Left hindlimb (tissue), 1 donor: ENCODE measurements at regions not wholly inside any gene's neighbourhood (a gene's known extent, or its start where the extent isn't known, plus 50 kb on each side); places are given as distances from the start of the nearest gene placed in this dataset.

Experiments used
- DNase-seq: peaks from one replicate; pipeline ENCODE4 v3.0.0-alpha.2; 2018

- no peak for DNase-seq
Measured at GRCh38 chr22:49116021-49116420, 711.7 kb downstream of the BRD1 start.

GRCh38 chr22:49115197-49115596, 712.5 kb downstream of the BRD1 start:
- DNase-seq, result no peak

- no peak for DNase-seq
Measured at GRCh38 chr22:49113758-49114157, 713.9 kb downstream of the BRD1 start.

- DNase-seq, result no peak
Measured at GRCh38 chr22:49112661-49113626, 714.7 kb downstream of the BRD1 start.

GRCh38 chr22:49112176-49112575, 715.5 kb downstream of the BRD1 start:
- no peak for DNase-seq

- no peak for DNase-seq
Measured at GRCh38 chr22:49111085-49111484, 716.6 kb downstream of the BRD1 start.

- no peak for DNase-seq
Measured at GRCh38 chr22:49108636-49109315, 718.9 kb downstream of the BRD1 start.

GRCh38 chr22:49107961-49108530, 719.6 kb downstream of the BRD1 start:
- DNase-seq, result no peak

- no peak for DNase-seq
Measured at GRCh38 chr22:49107561-49107960, 720.1 kb downstream of the BRD1 start.

- DNase-seq, result no peak
Measured at GRCh38 chr22:49106842-49107152, 720.9 kb downstream of the BRD1 start.

GRCh38 chr22:49106096-49106841, 721.4 kb downstream of the BRD1 start:
- DNase-seq, result no peak

GRCh38 chr22:49104434-49104833, 723.2 kb downstream of the BRD1 start:
- DNase-seq, result no peak

- DNase-seq, result peak; percentile 56
Measured at GRCh38 chr22:49103314-49104059, 724.2 kb downstream of the BRD1 start.

GRCh38 chr22:49102367-49102766, 725.3 kb downstream of the BRD1 start:
- no peak for DNase-seq

GRCh38 chr22:49101873-49102272, 725.8 kb downstream of the BRD1 start:
- DNase-seq, result no peak

GRCh38 chr22:49101225-49101624, 726.4 kb downstream of the BRD1 start:
- DNase-seq, result no peak

GRCh38 chr22:49100773-49101172, 726.9 kb downstream of the BRD1 start:
- peak; percentile 56 for DNase-seq

GRCh38 chr22:49100316-49100715, 727.4 kb downstream of the BRD1 start:
- DNase-seq, result no peak

GRCh38 chr22:49099496-49100124, 728.1 kb downstream of the BRD1 start:
- DNase-seq, result no peak

- DNase-seq, result no peak
Measured at GRCh38 chr22:49099089-49099488, 728.6 kb downstream of the BRD1 start.

GRCh38 chr22:49097966-49098365, 729.7 kb downstream of the BRD1 start:
- no peak for DNase-seq
